ENCODE measurements at regions not wholly inside any gene's neighbourhood (a gene's known extent, or its start where the extent isn't known, plus 50 kb on each side); places are given as distances from the start of the nearest gene placed in this dataset.

DNA sequence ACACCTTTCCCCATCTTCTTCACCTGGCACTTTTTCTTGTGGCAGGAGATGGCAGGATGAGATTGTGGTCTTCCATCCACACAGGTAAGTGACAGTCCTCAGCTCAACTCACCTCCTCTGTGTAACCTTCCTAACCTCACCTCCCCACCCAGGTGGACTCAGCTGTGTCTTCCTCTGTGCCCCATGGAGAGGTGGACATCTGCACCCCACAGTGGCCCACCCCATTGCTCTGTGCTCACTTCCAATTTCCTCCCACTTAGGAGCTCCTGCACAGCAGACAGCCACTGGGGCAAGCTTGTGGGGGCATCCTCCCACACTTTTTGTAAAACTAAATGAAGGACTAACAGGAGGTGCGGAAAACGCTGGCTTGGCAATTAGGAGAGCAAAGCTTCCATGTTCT lies 61.6 kb downstream of the MSX1 start:
- no peak for ATAC-seq
- no peak for DNase-seq (ENCODE audit: extremely low read depth in 1 of 4, low spot score in 3 of 4)
- WGBS (ENCODE audit: insufficient coverage, low coverage, missing lambda C conversion rate), result 4% methylated on average over 2 of the region's 2 CpGs
- POLR2A ChIA-PET, result interaction anchor here (0.7 kb wide), 1 partner anchor 498 kb away, joined by 3 read pairs; no protein-coding TSS in a partner anchor
- CTCF ChIA-PET (ENCODE audit: low intra/inter-chr PET ratio), result no interaction called here
- Histone ChIP-seq H3K4me2 (ENCODE audit: insufficient read depth, low read length) (no peak overlapping the region), H3K4me3 (no peak overlapping the region), H4K20me1 (replicated peaks; ENCODE audit: control insufficient read depth, insufficient read depth, low read length) (no peaks in the 10 kb centered on the region), H3K4me1 (replicated peaks in 1 of 2; ENCODE audit: control insufficient read depth in 2 of 2, insufficient read depth in 2 of 2, low read length in 2 of 2) (no peaks in the 10 kb centered on the region; a peak in 1 of 5 replicates), H3K27ac (ENCODE audit: extremely low read depth, low read depth, low read length) (no peak overlapping the region), H3K36me3 (ENCODE audit: control insufficient read depth, insufficient read depth, low read length) (no peaks in the 10 kb centered on the region), H3K79me2 (ENCODE audit: control insufficient read depth, insufficient read depth, low read length) (no peaks in the 10 kb centered on the region), H3K9me1 (ENCODE audit: control insufficient read depth, insufficient read depth, low read length) (no peaks in the 10 kb centered on the region), H2AFZ (ENCODE audit: low read depth, low read length) (no peak overlapping the region), H3K9ac (ENCODE audit: insufficient read depth in 1 of 2, low read depth in 2 of 2, low read length in 2 of 2) (no peak overlapping the region), H3K27me3 (ENCODE audit: control insufficient read depth in 2 of 2, insufficient read depth in 2 of 2, low read length in 2 of 2) (peaks cover 0 to 6% of the 10 kb centered on the region in 2 experiments; a peak in 1 of 5 replicates), H3K9me3 (replicated peaks; ENCODE audit: control insufficient read depth, insufficient read depth, low read depth, low read length) (no peaks in the 10 kb centered on the region)
- no TSS peak for BruUV-seq (replicated peaks)
- in situ Hi-C loops (cut with MboI), result no loop called here
- FAIRE-seq, result no peak
- TF ChIP-seq, protein P1, sequence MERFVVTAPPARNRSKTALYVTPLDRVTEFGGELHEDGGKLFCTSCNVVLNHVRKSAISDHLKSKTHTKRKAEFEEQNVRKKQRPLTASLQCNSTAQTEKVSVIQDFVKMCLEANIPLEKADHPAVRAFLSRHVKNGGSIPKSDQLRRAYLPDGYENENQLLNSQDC (CRISPR knock-in tag; IDR thresholded peaks at IDR 0.05), result no peak
- TF ChIP-seq, protein P2, sequence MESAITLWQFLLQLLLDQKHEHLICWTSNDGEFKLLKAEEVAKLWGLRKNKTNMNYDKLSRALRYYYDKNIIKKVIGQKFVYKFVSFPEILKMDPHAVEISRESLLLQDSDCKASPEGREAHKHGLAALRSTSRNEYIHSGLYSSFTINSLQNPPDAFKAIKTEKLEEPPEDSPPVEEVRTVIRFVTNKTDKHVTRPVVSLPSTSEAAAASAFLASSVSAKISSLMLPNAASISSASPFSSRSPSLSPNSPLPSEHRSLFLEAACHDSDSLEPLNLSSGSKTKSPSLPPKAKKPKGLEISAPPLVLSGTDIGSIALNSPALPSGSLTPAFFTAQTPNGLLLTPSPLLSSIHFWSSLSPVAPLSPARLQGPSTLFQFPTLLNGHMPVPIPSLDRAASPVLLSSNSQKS (CRISPR knock-in tag; IDR thresholded peaks at IDR 0.05), result no peak
- TF ChIP-seq HDAC6 (IDR thresholded peaks at IDR 0.05; ENCODE audit: low read depth, low read length) (no peak), FOS (IDR thresholded peaks at IDR 0.05; ENCODE audit: extremely low read depth, insufficient read length) (no peak), YY1 (IDR thresholded peaks at IDR 0.05; ENCODE audit: borderline replicate concordance in 1 of 3, control insufficient read depth in 1 of 3, extremely low read depth in 1 of 3, insufficient read depth in 3 of 3, insufficient read length in 1 of 3, insufficient replicate concordance in 2 of 3, low read depth in 1 of 3, low read length in 2 of 3) (no peak), SMAD4 (CRISPR knock-in tag; conservative IDR thresholded peaks at IDR 0.05) (no peak)
- TF ChIP-seq, protein P3, sequence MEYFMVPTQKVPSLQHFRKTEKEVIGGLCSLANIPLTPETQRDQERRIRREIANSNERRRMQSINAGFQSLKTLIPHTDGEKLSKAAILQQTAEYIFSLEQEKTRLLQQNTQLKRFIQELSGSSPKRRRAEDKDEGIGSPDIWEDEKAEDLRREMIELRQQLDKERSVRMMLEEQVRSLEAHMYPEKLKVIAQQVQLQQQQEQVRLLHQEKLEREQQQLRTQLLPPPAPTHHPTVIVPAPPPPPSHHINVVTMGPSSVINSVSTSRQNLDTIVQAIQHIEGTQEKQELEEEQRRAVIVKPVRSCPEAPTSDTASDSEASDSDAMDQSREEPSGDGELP (CRISPR knock-in tag; IDR thresholded peaks at IDR 0.05; ENCODE audit: borderline replicate concordance), result no peak
- intact Hi-C loops (cut with micrococcal nuclease), result no loop called here

Data from K562 (cell line).